ENCODE measurements at regions not wholly inside any gene's neighbourhood (a gene's known extent, or its start where the extent isn't known, plus 50 kb on each side); places are given as distances from the start of the nearest gene placed in this dataset.
"Not testable (repeated sequence)": the region's sequence is repeated elsewhere in the genome, so short reads cannot be mapped to it uniquely, and the experiment has no call there.

- DNase-seq = no peak
These were observed 249.9 kb downstream of the CALCRL start for GRCh38 chr2:187198136-187198535.

- DNase-seq = no peak
These were observed 254.0 kb downstream of the CALCRL start for GRCh38 chr2:187194049-187194448.

- no peak for DNase-seq
These were observed 259.0 kb downstream of the CALCRL start for GRCh38 chr2:187188783-187189631.

- DNase-seq = no peak
These were observed 260.5 kb downstream of the CALCRL start for GRCh38 chr2:187187519-187187918.

GRCh38 chr2:187180529-187180928 lies 267.5 kb downstream of the CALCRL start:
- no peak for DNase-seq

GRCh38 chr2:187178876-187179275 lies 269.2 kb downstream of the CALCRL start:
- not testable (repeated sequence) for DNase-seq

GRCh38 chr2:187177253-187177652 lies 270.8 kb downstream of the CALCRL start:
- DNase-seq = no peak

GRCh38 chr2:187174582-187174981 lies 273.5 kb downstream of the CALCRL start:
- DNase-seq = peak; percentile 28

GRCh38 chr2:187171318-187171717 lies 276.7 kb downstream of the CALCRL start:
- DNase-seq = no peak

- no peak for DNase-seq
These were observed 278.2 kb downstream of the CALCRL start for GRCh38 chr2:187169864-187170263.

GRCh38 chr2:187168720-187169713 lies 279.0 kb downstream of the CALCRL start:
- DNase-seq = no peak

- DNase-seq = no peak
These were observed 280.6 kb downstream of the CALCRL start for GRCh38 chr2:187167491-187167890.

- no peak for DNase-seq
These were observed 282.0 kb downstream of the CALCRL start for GRCh38 chr2:187165936-187166610.

- no peak for DNase-seq
These were observed 289.6 kb downstream of the CALCRL start for GRCh38 chr2:187158452-187158851.

GRCh38 chr2:187157046-187157445 lies 291.0 kb downstream of the CALCRL start:
- DNase-seq = no peak

GRCh38 chr2:187155476-187155875 lies 292.6 kb downstream of the CALCRL start:
- no peak for DNase-seq

- no peak for DNase-seq
These were observed 297.4 kb downstream of the CALCRL start for GRCh38 chr2:187150670-187151069.

- no peak for DNase-seq
These were observed 299.2 kb upstream of the ZSWIM2 start for GRCh38 chr2:187148059-187148714.

- DNase-seq = no peak
These were observed 294.6 kb upstream of the ZSWIM2 start for GRCh38 chr2:187143537-187143936.

- no peak for DNase-seq
These were observed 290.5 kb upstream of the ZSWIM2 start for GRCh38 chr2:187139469-187139868.

- DNase-seq = peak; percentile 15
These were observed 289.3 kb upstream of the ZSWIM2 start for GRCh38 chr2:187138265-187138664.

- no peak for DNase-seq
These were observed 287.7 kb upstream of the ZSWIM2 start for GRCh38 chr2:187136646-187137045.
